Kidney capillary endothelial cell (primary cell): ENCODE measurements at regions not wholly inside any gene's neighbourhood (a gene's known extent, or its start where the extent isn't known, plus 50 kb on each side); places are given as distances from the start of the nearest gene placed in this dataset.
A peak's percentile ranks its signal among the peaks of the same experiment; 100 is the strongest.

Experiments used
- DNase-seq: peaks from one replicate; pipeline ENCODE4 v3.0.0-alpha.2; 2018; ENCODE audit warnings: low spot score

GRCh38 chr6:98717988-98718387 lies 116.4 kb upstream of the POU3F2 start:
- DNase-seq, result no peak

- DNase-seq, result peak; percentile 2
Observed at GRCh38 chr6:98724537-98724936, 109.8 kb upstream of the POU3F2 start.

- no peak for DNase-seq
Observed at GRCh38 chr6:98747273-98747672, 87.1 kb upstream of the POU3F2 start.

GRCh38 chr6:98747960-98748359 lies 86.4 kb upstream of the POU3F2 start:
- no peak for DNase-seq

GRCh38 chr6:98759459-98759858 lies 74.9 kb upstream of the POU3F2 start:
- no peak for DNase-seq

- DNase-seq, result no peak
Observed at GRCh38 chr6:98764373-98764911, 69.9 kb upstream of the POU3F2 start.

GRCh38 chr6:98769546-98769945 lies 64.8 kb upstream of the POU3F2 start:
- DNase-seq, result peak; percentile 25

GRCh38 chr6:98775205-98775604 lies 59.2 kb upstream of the POU3F2 start:
- DNase-seq, result no peak

- DNase-seq, result no peak
Observed at GRCh38 chr6:98777762-98778161, 56.6 kb upstream of the POU3F2 start.

- DNase-seq, result no peak
Observed at GRCh38 chr6:98779618-98780017, 54.8 kb upstream of the POU3F2 start.

GRCh38 chr6:98782772-98783171 lies 51.6 kb upstream of the POU3F2 start:
- no peak for DNase-seq

- DNase-seq, result no peak
Observed at GRCh38 chr6:98783578-98783977, 50.8 kb upstream of the POU3F2 start.
